ENCODE measurements at regions not wholly inside any gene's neighbourhood (a gene's known extent, or its start where the extent isn't known, plus 50 kb on each side); places are given as distances from the start of the nearest gene placed in this dataset.

- TF ChIP-seq YY1 (IDR thresholded peaks at IDR 0.05; ENCODE audit: insufficient read depth, insufficient read length) (no peak), SUZ12 (IDR thresholded peaks at IDR 0.05; ENCODE audit: extremely low read depth, insufficient read depth, insufficient read length) (no peak)
Measured at GRCh38 chr1:23627069-23627735, 64.4 kb upstream of the RPL11 start.
